Skeletal muscle tissue (tissue), 3 donors: ENCODE measurements at regions not wholly inside any gene's neighbourhood (a gene's known extent, or its start where the extent isn't known, plus 50 kb on each side); places are given as distances from the start of the nearest gene placed in this dataset.
A peak's percentile ranks its signal among the peaks of the same experiment; 100 is the strongest.

Experiments used
- H3K27ac ChIP-seq: one replicate; pipeline ENCODE4 v1.7.0; 2013; ENCODE audit warnings: mild to moderate bottlenecking, low read depth, low read length, inconsistent platforms
- H3K27me3 ChIP-seq, 3 donors: one replicate each; pipeline ENCODE4 v1.7.0; 2013; ENCODE audit warnings: low read length in 3 of 3; ENCODE audit not compliant: control insufficient read depth in 3 of 3, insufficient read depth in 3 of 3
- H3K36me3 ChIP-seq, 3 donors: one replicate each; pipeline ENCODE4 v1.7.0; 2013; ENCODE audit warnings: low read length in 3 of 3; ENCODE audit not compliant: control insufficient read depth in 3 of 3, insufficient read depth in 3 of 3
- H3K4me1 ChIP-seq, 3 donors: one replicate each; pipeline ENCODE4 v1.7.0; 2013; ENCODE audit warnings: low read length in 3 of 3, mild to moderate bottlenecking in 3 of 3; ENCODE audit not compliant: control insufficient read depth in 3 of 3, insufficient read depth in 3 of 3
- H3K4me3 ChIP-seq, 3 donors: one replicate each; pipeline ENCODE4 v1.7.0; 2013; ENCODE audit warnings: low read length in 3 of 3
- H3K9ac ChIP-seq, 3 donors: one replicate each; pipeline ENCODE4 v1.7.0; 2013; ENCODE audit warnings: low read length in 3 of 3, mild to moderate bottlenecking in 3 of 3, moderate library complexity in 2 of 3, low read depth in 1 of 3
- H3K9me3 ChIP-seq, 3 donors: one replicate each; pipeline ENCODE4 v1.7.0; 2013; ENCODE audit warnings: low read length in 3 of 3; ENCODE audit not compliant: control insufficient read depth in 3 of 3
- donor health status: Osteomylitis.

- Histone ChIP-seq H3K4me3 (no peak overlapping the region), H3K4me1 (peaks cover 8 to 28% (median 10%) of the 10 kb centered on the region in 3 donors), H3K9me3 (peaks cover 0 to 5% (median 0%) of the 10 kb centered on the region in 3 donors), H3K9ac (no peak overlapping the region), H3K27ac (no peak overlapping the region), H3K36me3 (no peaks in the 10 kb centered on the region), H3K27me3 (no peaks in the 10 kb centered on the region)
Observed at GRCh38 chr1:222457084-222457483, 90.8 kb downstream of the HHIPL2 start.

DNA sequence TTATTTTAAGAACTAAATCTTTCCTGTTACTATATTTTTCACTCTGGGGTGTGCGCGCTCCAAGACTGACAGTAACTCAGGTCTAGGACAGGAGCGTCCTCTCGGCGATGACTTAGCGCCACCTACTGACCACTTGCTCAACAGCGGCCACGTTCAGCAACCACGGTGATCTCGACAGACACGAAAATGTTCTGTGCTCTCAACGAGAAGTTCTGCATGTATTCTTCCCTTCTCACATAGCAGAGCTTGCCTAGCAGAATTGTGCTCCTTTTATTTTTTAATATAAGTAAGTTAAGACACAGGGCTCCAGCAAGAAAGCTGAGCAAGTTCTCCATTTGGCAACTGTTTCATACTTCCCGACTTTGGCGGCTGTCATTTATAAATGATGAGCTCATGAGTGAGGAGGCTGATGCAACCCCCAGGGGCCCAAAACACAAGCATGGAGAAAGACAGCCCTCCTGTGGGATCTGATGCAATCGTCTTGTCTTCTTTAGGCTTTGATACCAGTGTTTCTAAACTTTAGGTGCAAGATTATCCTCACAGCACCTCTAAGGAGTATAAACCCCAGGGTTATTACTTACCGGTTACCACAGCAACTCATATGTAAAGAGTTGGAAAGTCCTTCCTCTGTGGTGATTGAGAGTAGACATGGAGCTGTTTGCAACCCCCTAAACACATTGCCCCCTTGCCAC is 92.6 kb downstream of the HHIPL2 start:
- peak overlapping the region; percentile 77 for H3K27ac ChIP-seq
- peaks cover 8 to 31% (median 12%) of the 10 kb centered on the region in 3 donors for H3K4me1 ChIP-seq
- H3K36me3 ChIP-seq, result no peaks in the 10 kb centered on the region
- H3K9me3 ChIP-seq, result peaks cover 0 to 5% (median 0%) of the 10 kb centered on the region in 3 donors
- peak overlapping the region; percentile 42 to 57 (median 56) for H3K4me3 ChIP-seq
- H3K9ac ChIP-seq, result peak overlapping the region; percentile 66 to 73 (median 67)
- H3K27me3 ChIP-seq, result no peaks in the 10 kb centered on the region

GRCh38 chr1:222454782-222455181 is 93.1 kb downstream of the HHIPL2 start:
- no peaks in the 10 kb centered on the region for H3K27me3 ChIP-seq
- H3K9ac ChIP-seq, result peak overlapping the region; percentile 66 to 73 (median 67)
- H3K4me3 ChIP-seq, result peak overlapping the region; percentile 17 to 42 (median 17)

GRCh38 chr1:222454186-222454585 is 93.7 kb downstream of the HHIPL2 start:
- no peaks in the 10 kb centered on the region for H3K27me3 ChIP-seq
- H3K36me3 ChIP-seq, result no peaks in the 10 kb centered on the region
- peaks cover 0 to 5% (median 0%) of the 10 kb centered on the region in 3 donors for H3K9me3 ChIP-seq
- peaks cover 5 to 28% (median 12%) of the 10 kb centered on the region in 3 donors for H3K4me1 ChIP-seq
- H3K27ac ChIP-seq, result peak overlapping the region; percentile 77
- H3K4me3 ChIP-seq, result no peak overlapping the region
- H3K9ac ChIP-seq, result peak overlapping the region in 1 of 3 donors; percentile 73

More at GRCh38 chr1:222454782-222455181, 93.1 kb downstream of the HHIPL2 start:
- Histone ChIP-seq H3K9me3 (peaks cover 0 to 5% (median 0%) of the 10 kb centered on the region in 3 donors), H3K4me1 (peaks cover 8 to 28% (median 12%) of the 10 kb centered on the region in 3 donors), H3K36me3 (no peaks in the 10 kb centered on the region), H3K27ac (peak overlapping the region; percentile 77)

DNA sequence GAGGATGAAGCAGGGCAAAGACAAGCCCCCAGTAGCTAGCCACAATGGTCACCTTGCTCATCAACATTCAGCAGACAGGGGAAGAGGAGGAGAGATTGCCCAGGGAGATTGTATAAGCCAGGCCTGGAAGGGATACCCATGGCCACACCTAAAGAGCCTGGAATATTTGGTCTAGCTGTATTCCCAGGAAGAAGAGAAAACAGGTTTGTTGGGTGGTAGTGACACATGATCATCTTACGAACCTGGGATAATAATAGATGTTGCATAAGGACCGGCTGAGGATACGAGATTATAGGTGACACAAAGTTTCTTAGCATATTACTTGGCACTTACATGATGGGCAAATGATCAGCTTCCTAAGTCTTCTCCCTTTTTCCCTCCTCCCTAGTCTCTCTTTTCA is 95.9 kb downstream of the HHIPL2 start:
- Histone ChIP-seq H3K27me3 (no peaks in the 10 kb centered on the region), H3K9me3 (no peaks in the 10 kb centered on the region), H3K4me3 (no peak overlapping the region), H3K9ac (no peak overlapping the region), H3K4me1 (peaks cover 5 to 28% (median 12%) of the 10 kb centered on the region in 3 donors), H3K36me3 (no peaks in the 10 kb centered on the region), H3K27ac (no peak overlapping the region)

- Histone ChIP-seq H3K9ac (no peak overlapping the region), H3K27me3 (no peaks in the 10 kb centered on the region), H3K4me3 (no peak overlapping the region), H3K9me3 (no peaks in the 10 kb centered on the region), H3K4me1 (no peaks in the 10 kb centered on the region), H3K36me3 (no peaks in the 10 kb centered on the region), H3K27ac (no peak overlapping the region)
Observed at GRCh38 chr1:222443566-222443965, 104.3 kb downstream of the HHIPL2 start.

- Histone ChIP-seq H3K36me3 (no peaks in the 10 kb centered on the region), H3K4me3 (no peak overlapping the region), H3K9ac (no peak overlapping the region), H3K9me3 (no peaks in the 10 kb centered on the region), H3K27ac (no peak overlapping the region), H3K27me3 (no peaks in the 10 kb centered on the region), H3K4me1 (no peaks in the 10 kb centered on the region)
Observed at GRCh38 chr1:222441066-222441465, 106.8 kb downstream of the HHIPL2 start.

- Histone ChIP-seq H3K27me3 (no peaks in the 10 kb centered on the region), H3K9me3 (no peaks in the 10 kb centered on the region), H3K4me1 (no peaks in the 10 kb centered on the region), H3K36me3 (no peaks in the 10 kb centered on the region), H3K27ac (no peak overlapping the region), H3K4me3 (no peak overlapping the region), H3K9ac (no peak overlapping the region)
Observed at GRCh38 chr1:222424826-222425225, 123.1 kb downstream of the HHIPL2 start.

DNA sequence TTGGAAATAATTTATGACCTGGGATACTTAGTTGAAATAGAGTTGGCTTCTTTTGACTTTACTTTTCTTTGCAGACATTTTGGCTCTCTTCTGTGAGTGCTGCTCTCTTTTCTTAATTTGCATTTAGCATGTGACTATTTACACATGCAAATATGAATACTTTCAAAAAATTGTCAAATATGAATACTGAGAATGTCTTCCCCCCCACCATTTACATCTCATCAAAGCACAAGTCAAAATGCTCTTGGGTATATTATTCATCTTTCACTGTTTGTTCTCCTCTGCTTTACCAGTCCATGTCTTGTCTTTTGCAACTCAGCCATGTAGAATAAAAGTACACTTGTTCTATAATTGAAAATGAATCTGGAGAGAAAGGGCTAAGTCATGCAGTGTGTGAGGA is 126.5 kb downstream of the HHIPL2 start:
- H3K9ac ChIP-seq, result no peak overlapping the region
- no peak overlapping the region for H3K27ac ChIP-seq

GRCh38 chr1:222420633-222421032 is 127.3 kb downstream of the HHIPL2 start:
- Histone ChIP-seq H3K27me3 (no peaks in the 10 kb centered on the region), H3K36me3 (no peaks in the 10 kb centered on the region), H3K9me3 (no peaks in the 10 kb centered on the region), H3K9ac (no peak overlapping the region), H3K27ac (no peak overlapping the region), H3K4me1 (no peaks in the 10 kb centered on the region), H3K4me3 (no peak overlapping the region)

More for the DNA sequence above, 126.5 kb downstream of the HHIPL2 start:
- Histone ChIP-seq H3K9me3 (no peaks in the 10 kb centered on the region), H3K27me3 (no peaks in the 10 kb centered on the region), H3K36me3 (no peaks in the 10 kb centered on the region), H3K4me3 (no peak overlapping the region), H3K4me1 (no peaks in the 10 kb centered on the region)
